IMR-90 (cell line): ENCODE measurements at regions not wholly inside any gene's neighbourhood (a gene's known extent, or its start where the extent isn't known, plus 50 kb on each side); places are given as distances from the start of the nearest gene placed in this dataset.

Experiments
- CEBPB ChIP-seq: IDR thresholded peaks from 2 replicates; pipeline ENCODE4 v1.6.1; 2012; ENCODE audit warnings: low read depth, low read length, improper control_type of control experiment
- CTCF ChIP-seq: conservative IDR thresholded peaks from 2 replicates; pipeline ENCODE4 v1.5.1; 2012; ENCODE audit warnings: mild to moderate bottlenecking, low read depth, low read length, improper control_type of control experiment
- SMC3 ChIP-seq: fragments of 150-350 bp; IDR thresholded peaks from 2 replicates; pipeline ENCODE4 v1.6.1; 2016; ENCODE audit warnings: low read depth, mild to moderate bottlenecking, antibody characterized with exemption, low read length, moderate library complexity

GRCh38 chr12:25615119-25615518 lies 62.0 kb upstream of the LMNTD1 start:
- TF ChIP-seq CTCF (no peak), SMC3 (no peak), CEBPB (peak; percentile 43; the same call in 1 of the 2 replicates)
